ENCODE measurements at regions not wholly inside any gene's neighbourhood (a gene's known extent, or its start where the extent isn't known, plus 50 kb on each side); places are given as distances from the start of the nearest gene placed in this dataset.

GRCh38 chr9:108060175-108060574 lies 570.6 kb upstream of the KLF4 start:
- H3K4me1 ChIP-seq = peaks cover 0 to 29% (median 0%) of the 10 kb centered on the region in 9 donors
- no peaks in the 10 kb centered on the region for H3K36me3 ChIP-seq
- DNase-seq (no peak), ATAC-seq (no peak)
- intact Hi-C loops (cut with DNase I) = no loop called here
- H3K9me3 ChIP-seq = peaks cover 0 to 8% (median 0%) of the 10 kb centered on the region in 11 donors
- no peak overlapping the region for H3K27ac ChIP-seq
- H3K27me3 ChIP-seq = no peaks in the 10 kb centered on the region
- H3K4me3 ChIP-seq = no peak overlapping the region
- 75 to 85% methylated on average over 5 of the region's 5 CpGs for WGBS, 2 donors
- no peak for TF ChIP-seq CTCF (IDR thresholded peaks at IDR 0.05)

DNA sequence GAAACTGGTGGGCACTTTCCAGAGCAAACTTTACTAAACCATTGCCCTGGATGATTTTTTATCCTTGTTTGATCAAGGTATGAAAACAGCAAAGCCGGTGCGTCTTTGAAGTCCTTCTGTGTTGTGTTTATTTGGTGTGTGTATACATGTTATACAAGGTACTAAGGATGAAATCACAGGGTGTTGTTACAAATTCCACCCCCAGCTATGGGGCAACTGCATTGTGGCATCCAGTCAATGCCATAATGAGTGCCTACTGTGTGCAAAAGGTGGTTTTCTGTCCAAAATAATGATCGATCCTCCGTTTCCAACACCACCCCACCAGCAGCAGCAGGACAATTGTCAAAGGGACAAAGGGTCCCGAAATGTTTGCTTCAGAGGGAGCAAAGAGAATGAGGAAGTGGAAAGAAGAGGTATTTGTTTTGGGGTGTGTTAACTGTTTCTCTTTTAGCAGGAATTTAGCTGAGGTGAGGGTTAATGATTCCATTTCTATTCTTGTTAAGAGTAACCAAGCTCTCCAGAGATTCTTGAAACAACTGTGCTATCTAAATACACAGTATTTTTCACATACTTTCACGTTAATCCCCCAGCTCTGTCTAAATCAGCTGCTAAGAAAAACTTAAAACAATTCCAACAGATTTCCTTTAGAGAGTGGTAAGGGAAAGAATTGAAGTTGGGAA lies 568.7 kb upstream of the KLF4 start:
- no peak for DNase-seq
- no peak overlapping the region for H3K4me3 ChIP-seq
- H3K9me3 ChIP-seq = peaks cover 0 to 1% (median 0%) of the 10 kb centered on the region in 11 donors
- WGBS, 2 donors = 84% methylated on average over 6 of the region's 6 CpGs
- no peak for ATAC-seq
- peaks cover 5 to 45% (median 12%) of the 10 kb centered on the region in 9 donors for H3K4me1 ChIP-seq
- no peak for TF ChIP-seq CTCF (IDR thresholded peaks at IDR 0.05)
- intact Hi-C loops (cut with DNase I) = loop anchor here in 3 of 10 donors (10.0 kb wide), 4 partner anchors 403 to 1867 kb away; partner anchors contain the start of gene KLF4 (in 2 of the 3)
- H3K27me3 ChIP-seq = no peaks in the 10 kb centered on the region
- H3K27ac ChIP-seq = no peak overlapping the region
- no peaks in the 10 kb centered on the region for H3K36me3 ChIP-seq

DNA sequence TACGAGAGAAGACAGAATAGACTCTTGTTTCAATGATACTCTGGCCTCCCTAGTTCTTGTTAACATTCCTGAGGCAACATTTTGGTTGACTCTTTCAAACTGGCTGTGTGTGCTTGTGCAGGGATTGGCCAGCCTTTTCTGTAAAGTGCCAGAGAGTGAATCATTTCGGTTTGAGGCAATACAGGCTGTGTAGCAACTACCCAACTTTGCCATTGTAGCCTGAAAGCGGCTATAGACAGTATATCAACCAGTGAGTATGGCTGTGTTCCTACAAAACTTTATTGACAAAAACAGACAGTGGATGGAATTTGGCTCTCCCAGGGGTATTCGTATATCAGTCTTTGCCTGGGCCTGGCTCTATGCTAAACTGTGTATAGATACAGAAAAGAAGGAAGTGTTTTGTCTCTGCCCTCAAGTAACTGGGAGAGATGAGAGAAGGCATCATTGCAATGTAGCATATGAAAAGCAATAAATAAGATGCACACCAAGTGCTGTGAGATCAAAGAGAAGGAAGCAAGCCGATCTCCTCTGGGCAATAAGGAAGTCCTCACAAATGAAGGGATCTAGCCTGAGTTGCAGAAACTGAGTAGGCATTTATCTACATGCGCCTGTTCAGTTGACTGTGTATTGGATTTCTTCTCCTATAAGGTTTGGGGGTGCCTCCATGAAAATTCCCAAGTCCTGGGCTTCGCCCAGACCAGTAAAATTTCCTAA lies 568.0 kb upstream of the KLF4 start:
- Histone ChIP-seq H3K4me3 (no peak overlapping the region), H3K36me3 (no peaks in the 10 kb centered on the region), H3K27me3 (no peaks in the 10 kb centered on the region), H3K27ac (peak overlapping the region in 1 of 10 donors; percentile 8), H3K9me3 (no peaks in the 10 kb centered on the region), H3K4me1 (peaks cover 5 to 52% (median 15%) of the 10 kb centered on the region in 9 donors)
- DNase-seq (no peak), ATAC-seq (peak in 5 of 8 donors; percentile 26 to 80 (median 33))
- TF ChIP-seq CTCF (IDR thresholded peaks at IDR 0.05) = no peak
- intact Hi-C loops (cut with DNase I) = loop anchor here in 3 of 10 donors (10.0 kb wide), 4 partner anchors 403 to 1867 kb away; partner anchors contain the start of gene KLF4 (in 2 of the 3)
- WGBS, 2 donors = 75 to 76% methylated on average over 7 of the region's 7 CpGs

DNA sequence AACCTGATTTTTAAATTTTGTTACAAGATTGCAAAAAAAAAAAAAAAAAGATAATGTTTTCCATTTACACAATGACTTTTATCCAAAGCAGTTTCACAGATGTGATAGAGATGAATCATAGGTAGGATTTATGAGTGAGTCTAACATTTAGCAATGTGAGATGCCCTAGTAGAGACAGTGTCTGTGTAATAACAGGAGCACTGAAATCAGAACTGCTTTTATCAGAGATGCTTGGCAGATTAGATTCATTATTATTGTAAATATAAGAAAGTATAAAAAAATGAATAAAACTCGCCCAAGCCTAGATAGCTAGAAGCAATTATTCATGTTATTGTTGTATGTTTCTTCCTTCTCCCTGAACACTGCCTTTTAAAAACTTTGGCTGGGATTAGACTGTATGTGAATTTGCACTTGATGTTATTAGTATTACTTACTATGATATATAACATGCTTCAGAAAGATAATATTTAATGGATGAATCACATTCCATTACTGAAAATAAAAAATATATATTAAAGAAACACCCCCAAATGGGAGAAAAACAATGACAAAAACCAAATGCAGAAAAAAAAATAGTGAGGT lies 567.3 kb upstream of the KLF4 start:
- Histone ChIP-seq H3K4me3 (no peak overlapping the region), H3K4me1 (peaks cover 5 to 55% (median 15%) of the 10 kb centered on the region in 9 donors), H3K27me3 (no peaks in the 10 kb centered on the region), H3K27ac (peak overlapping the region in 2 of 10 donors; percentile 4 to 50), H3K36me3 (no peaks in the 10 kb centered on the region), H3K9me3 (no peaks in the 10 kb centered on the region)
- DNase-seq (no peak), ATAC-seq (peak in 2 of 8 donors; percentile 40 to 59)
- 73 to 75% methylated on average over 1 of the region's 1 CpG for WGBS, 2 donors
- TF ChIP-seq CTCF (IDR thresholded peaks at IDR 0.05) = no peak
- intact Hi-C loops (cut with DNase I) = loop anchor here in 3 of 10 donors (10.0 kb wide), 4 partner anchors 402 to 1868 kb away; partner anchors contain the start of gene KLF4 (in 2 of the 3)

Data from heart right ventricle (tissue), 16 donors.